H4 (cell line): ENCODE measurements at regions not wholly inside any gene's neighbourhood (a gene's known extent, or its start where the extent isn't known, plus 50 kb on each side); places are given as distances from the start of the nearest gene placed in this dataset.
"Not testable (repeated sequence)": the region's sequence is repeated elsewhere in the genome, so short reads cannot be mapped to it uniquely, and the experiment has no call there.

Source experiments
- DNase-seq: peaks from one replicate; pipeline ENCODE4 v3.0.0-alpha.2; 2015; ENCODE audit warnings: low spot score

DNA sequence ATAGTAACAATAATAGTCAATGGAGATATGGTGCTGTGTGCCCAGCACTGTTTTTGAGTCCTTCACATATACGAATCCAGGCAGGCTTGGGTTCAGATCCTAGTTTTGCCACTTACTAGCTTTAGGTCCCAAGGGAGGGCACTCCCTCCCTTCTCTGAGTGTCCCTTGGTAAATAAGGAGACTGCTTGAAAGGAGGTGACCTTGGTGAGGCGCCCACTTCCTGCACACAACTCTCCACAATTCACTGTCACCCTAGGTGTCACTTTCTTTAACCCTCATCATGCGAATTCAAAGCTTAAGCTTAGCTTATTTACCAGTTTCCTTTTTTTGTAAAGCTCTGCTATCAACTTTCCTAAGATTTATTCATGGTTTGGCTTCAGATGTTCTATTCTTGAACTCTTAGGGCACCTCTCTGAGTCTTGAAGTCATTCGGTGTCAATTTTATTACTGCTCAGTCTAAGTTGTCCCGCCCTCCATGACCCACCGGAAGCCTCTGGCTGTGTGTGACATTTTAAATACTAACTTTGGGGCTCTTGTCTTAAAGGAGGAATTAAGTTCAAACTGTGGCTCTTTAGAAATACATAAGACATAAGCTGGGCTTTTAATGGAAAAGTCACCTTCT lies 170.7 kb upstream of the ZNF618 start:
- no peak for DNase-seq

DNA sequence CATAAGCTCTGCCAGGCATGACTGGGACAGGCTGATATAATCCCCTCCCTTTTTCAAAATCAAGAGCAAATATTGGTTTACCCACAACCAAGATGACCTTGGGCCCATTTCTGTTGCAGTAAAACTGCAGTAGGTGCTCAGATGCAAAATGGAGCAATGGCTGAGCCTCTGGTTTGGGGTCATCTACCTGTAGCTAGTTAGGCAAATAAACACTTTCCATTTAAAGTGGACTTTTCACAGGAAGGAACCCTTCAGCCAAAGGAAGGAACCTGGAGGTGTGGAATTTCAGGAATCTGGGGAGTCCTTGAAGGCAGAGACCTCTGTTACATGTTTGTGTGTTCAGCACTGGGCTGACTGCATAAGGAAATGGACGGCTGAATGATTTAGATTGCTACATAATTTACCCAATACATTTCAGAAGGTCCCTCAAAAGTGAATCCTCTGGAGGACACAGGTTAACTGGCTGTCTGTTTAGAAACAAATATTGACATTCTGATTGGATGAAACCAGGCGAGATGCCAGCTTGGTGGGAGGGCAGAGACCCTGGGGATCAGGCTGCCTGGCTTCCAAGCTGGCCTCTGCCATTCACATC lies 170.1 kb upstream of the ZNF618 start:
- no peak for DNase-seq

DNA sequence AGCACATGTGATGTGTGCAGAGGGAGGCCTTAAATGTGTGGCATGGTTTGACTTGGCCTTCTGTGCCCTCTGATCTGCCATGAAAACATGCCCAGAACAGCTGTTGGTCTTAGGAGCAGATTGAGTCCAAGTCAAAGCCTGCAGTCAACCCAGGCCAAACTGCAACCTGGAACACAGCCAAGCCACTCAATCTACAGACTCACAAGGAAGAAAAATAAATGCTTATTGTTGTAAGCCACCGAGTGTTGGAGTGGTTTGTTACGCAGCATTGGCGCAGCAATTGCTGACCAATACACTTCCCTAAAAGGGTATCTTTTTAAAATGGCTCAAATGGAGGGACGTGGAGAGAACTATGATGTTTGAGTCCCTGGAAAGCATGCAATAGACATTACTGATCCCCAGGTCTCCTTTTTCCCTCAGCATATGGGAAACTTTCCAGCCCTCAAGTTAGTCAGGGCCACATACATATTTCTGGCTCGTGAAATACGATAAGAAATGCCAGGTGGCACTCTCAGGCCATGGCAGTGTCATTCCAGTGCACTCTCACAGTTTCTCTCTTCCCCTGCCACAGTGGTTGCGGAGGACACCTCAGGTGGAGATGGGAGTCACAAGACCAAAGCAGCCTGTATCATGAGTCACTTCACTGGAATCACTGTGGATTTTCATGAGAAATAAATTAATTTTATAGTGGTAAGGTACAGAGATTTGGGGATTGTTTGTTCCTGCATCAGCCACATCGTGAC lies 168.0 kb upstream of the ZNF618 start:
- DNase-seq, result no peak

DNA sequence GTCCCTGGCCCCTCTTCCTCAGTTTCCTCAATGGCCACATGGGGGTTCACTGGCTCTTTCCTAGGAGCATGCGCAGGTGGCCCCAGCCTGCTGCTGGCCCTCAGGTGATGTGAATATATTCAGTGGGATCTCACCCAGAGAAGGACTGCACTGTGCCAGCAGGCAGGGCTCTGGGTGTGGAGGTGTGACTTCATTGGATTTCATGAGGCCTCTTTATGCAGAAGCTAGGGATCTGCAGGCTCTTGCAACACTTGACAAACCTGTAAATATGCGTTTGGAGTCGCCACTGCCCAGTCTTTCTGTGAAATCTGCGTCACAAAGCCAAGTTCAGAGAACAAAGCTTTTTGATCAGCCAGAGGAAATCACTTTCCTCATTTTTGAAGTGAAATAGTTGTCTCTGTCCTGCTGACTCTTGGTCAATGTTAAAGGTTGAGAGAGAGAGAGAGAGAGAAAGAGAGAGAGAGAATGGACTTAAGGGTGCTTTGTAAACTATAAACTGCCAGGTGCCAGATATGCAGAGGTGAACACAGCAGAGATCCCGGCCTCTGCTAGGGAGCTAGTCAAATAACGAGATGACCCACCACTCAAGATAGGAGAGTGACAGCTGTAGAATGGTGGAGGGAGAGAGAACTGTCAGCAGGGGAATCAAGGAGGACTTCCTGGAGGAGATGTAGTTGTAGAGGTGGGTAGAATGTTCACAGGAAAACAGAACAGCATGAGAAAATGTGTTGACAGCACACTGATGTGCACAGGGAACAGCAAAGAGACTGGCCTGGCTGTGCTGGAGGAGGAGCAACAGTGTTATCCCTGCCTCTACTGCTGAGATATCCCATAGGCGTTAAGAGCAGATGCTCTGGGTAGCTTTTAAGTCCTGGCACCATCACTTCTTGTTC lies 167.0 kb upstream of the ZNF618 start:
- DNase-seq, result no peak

DNA sequence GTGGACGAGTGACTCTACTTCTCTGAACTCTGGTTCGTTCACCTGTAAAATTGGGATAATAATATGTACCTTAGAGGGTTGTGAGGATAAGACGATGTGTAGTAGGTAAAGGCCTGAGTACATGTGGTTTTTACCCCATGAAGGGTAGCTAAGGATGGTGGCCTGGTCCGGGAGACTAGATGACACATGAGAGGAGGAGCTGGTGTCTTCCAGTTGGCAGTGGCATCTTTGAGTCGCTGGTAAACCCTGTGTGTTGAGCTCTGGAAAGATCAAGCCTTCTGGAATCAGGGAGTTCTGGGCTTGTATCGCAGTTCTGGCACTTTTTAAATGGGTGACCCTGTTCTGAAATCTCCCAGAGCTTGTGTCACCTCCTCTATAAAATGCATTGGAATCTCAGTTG lies 166.4 kb upstream of the ZNF618 start:
- no peak for DNase-seq

DNA sequence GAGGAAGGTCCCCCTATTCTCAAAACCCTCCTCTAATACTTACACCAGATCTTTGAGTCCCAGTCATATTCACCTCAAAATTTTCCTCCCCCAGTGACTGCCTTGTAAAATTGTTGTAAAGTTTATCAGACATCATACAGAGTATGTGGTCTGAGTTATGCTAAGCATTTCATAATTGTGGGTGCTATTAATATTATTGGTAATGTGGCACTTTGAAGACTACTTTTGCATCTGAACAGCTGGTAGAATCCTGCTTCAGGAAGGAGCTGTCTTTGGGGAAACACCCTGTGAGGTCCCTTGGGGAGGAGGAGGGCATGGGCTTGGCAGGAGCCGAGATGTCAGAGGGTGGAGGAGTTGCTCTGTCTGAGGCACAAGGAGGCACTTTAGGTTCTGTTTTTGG lies 164.9 kb upstream of the ZNF618 start:
- DNase-seq, result no peak

DNA sequence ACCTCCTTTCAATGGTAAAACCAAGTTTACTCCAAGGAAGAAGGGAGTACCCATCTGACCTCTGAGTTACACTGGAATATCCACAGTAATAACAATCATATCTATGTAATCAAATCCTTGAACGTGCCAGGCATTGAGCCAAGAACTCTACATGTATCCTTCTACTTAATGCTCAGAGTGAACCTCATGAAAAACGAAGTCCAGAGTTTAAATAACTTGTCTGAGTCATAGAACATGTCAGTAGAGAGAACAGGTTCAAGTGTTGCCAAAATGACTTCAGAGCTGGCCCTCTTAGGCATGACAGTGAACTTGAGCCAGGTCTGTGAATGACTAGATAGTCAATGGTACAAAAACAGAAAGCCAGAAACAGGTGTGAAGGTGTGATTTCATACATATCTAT lies 164.1 kb upstream of the ZNF618 start:
- no peak for DNase-seq

DNA sequence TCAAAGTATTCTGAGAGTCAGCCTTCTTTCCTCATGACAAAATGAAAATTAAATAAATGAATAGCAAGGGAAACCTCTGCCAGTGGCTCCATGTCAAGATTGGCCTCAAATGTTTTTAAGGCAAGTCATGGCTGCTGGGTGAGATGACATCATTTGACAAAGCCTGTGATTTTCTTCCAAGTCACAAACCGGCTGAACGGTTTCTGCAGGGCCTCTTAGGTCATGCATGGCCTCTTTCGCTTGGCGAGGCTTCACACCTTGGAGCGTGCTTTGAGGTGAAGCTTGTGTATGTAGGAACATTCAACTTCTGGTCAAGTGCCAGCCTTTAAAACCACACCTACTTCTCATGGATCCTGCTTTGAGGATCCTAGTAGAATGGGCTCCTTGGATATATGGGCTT lies 161.0 kb upstream of the ZNF618 start:
- peak; percentile 36 for DNase-seq

DNA sequence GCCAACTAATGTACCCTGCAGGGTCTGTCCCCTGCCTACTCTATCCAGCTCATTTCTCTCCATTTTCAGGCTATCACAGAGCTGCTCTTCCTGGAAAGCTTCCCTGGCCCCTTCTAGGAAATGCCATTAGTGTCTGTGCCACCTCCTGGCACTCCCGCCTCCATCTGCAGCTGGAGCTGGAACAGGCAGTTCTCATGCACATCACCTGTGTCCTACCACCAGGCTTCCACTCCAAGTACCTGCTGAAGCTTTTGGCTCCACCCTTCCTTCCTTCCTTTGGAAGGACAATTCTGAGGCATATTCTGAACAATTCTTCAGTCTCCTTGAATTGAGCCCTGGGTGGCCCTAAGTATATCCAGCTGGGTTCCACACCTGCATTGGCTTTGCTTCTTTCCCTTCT lies 156.2 kb upstream of the ZNF618 start:
- DNase-seq, result no peak

DNA sequence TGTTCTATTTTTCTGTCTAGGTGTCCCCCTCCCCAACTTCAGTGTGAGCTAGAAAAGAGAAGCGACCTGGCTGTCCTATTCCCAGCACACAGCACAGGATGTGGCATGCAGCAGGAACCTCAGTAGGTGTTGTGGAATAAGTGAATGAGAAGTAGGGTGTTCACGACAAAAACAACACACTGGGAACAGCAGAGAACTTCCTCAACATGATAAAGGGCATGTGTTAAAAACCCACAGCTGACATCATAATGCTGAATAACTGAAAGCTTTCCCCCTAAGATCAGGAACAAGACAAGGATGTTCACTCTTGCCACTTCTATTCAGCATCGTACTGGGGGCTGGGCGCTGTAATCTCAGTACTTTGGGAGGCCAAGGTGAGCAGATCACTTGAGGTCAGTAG lies 155.6 kb upstream of the ZNF618 start:
- DNase-seq, result no peak

DNA sequence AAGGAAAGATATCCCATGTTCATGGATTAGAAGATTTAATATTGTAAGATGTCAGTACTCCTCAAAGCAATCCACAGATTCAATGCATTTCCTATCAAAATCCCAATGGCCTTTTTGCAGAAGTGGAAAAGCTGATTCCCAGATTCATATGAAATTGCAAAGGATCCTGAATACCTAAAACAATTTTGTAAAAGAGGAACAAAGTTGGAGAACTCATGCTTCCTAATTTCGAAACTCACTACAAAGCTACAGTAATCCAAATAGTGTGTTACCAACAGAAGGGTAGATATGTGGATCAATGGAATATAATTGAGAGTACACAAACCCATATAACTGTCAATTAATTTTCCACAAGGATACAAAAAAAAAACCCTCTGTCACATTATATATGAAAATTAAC lies 154.3 kb upstream of the ZNF618 start:
- no peak for DNase-seq

DNA sequence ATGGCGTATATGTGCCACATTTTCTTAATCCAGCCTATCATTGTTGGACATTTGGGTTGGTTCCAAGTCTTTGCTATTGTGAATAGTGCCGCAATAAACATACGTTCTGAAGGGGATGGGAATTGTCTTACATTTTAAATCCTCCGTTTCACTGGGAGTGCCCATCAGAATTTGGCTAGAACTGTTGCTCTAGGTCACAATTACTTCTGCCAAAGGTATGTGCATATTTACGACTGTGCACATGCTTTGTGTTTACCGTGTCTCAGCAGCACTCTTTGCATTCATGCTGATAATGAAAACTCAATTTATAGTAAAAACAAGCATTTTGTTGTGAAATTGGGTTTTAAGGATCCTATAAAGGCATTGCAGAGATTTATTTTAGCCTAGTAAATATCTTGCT lies 151.9 kb upstream of the ZNF618 start:
- no peak for DNase-seq

DNA sequence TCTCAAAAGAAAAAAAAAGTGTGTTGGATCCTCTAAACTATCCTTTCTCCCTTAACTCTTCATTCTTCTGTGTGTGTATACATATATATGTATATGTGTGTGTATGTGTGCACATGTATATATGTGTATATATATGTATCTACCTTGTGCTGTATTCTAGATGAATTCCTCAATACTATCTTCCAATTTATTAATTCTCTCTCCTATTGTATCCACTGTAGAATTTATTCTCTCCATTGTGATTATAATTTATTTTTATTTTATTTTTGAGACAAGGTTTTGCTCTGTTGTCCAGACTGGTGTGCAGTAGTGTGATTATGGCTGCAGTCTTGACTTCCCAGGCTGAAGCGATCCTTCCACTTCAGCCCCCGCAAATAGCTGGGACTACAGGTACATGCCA lies 147.1 kb upstream of the ZNF618 start:
- DNase-seq, result no peak

DNA sequence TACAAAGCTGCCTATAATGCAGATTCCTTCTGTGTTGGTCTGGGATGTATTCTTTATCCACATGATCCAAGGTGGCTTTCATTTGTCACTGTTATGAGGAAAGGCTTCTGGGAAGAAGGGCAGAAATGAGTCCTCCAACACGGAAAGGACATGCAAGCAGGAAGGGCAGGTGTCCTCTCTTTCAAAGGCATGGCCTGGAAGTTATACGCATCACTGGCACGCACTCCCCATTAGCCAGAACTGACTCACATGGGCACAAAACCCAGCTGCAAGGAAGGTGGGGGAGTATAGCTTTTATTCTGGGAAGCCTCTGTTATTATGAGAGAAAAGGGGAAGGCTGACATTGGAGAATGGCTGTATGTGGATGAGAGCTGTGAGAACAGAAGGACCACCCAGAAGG lies 141.3 kb upstream of the ZNF618 start:
- DNase-seq, result no peak

DNA sequence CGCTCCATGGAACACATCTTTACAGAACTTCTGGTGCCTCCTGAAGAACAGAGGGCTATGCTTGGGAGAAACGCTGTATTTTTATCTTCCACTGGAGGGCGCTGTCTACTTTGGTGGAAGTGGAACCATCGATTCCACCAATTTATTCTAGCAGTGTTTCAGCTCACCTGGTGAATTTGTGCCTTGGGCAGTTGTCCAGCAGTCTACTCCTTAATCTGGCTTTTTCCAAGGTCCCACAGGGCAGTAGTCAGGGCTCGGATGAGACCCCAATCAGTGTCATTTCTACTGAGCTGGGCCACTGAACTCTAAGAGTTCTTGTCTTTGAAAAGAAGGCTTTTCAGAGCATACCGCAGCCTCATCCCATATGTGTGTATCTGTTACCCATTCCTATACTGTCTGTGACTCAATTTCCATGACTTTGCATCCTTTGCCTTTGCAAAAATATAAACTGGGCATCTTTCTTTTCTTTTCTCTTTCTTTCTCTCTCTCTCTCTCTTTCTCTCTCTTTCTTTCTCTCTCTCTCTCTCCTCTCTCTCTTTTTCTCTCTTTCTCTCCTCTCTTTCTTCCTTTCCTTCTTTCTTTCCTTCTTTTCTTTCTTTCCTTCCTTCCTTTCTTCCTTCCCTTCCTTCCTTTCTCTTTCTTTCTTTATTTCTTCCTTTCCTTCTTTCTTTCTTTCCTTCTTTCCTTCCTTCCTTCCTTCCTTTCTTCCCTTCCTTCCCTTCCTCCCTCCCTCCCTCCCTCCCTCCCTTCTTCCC lies 138.4 kb upstream of the ZNF618 start:
- DNase-seq, result peak; percentile 47

DNA sequence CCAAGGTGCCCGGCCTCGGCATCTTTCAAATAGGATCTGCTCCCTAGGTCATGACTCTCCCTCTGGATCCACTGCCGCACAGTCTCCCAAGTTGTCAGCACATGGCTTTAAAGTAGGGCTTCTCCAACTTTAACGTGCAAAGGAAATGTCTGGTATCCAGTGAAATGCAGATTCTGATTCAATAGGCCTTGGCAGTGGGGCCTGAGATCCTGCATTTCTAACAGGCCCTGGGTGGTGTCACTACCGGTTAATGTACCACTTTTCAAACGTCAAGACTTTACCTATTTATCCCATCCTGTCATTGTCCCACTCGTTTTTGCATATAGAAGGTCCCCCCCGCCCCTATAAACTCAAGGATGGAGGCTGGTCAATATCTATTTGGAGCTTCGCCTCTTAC lies 137.6 kb upstream of the ZNF618 start:
- DNase-seq, result no peak

DNA sequence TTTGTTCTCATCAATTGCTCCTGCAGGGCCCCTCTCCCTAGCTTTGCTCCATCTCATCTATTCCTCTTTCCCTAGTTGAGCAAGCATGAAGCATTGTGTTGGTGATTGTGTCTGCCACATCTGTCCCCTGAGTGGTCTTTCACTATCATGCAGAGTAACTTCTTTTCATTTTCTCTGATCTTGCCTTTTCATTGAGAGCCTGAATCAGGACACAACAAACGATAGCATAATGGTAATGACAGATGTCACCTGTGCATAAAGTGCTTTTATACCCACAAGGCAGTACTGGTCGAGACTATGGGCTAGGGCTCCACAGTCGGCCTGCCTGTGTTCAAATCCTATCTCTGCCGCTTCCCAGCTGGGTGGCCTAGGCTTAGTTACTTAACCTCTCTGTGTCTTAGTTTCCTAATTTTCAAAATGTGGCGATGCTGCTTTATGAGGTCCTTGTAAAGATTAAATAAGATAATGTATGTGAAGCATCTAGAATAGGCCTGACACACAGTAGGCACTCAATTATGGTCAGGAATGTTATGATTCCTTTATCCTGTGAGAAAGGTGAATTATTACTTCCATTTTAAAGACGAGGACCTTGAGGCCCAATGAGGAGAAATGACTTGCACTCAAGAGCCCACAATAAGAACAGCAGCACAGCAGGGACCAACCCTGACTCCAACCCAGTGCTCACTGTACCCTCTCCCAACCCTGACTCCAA lies 137.1 kb upstream of the ZNF618 start:
- DNase-seq, result no peak

DNA sequence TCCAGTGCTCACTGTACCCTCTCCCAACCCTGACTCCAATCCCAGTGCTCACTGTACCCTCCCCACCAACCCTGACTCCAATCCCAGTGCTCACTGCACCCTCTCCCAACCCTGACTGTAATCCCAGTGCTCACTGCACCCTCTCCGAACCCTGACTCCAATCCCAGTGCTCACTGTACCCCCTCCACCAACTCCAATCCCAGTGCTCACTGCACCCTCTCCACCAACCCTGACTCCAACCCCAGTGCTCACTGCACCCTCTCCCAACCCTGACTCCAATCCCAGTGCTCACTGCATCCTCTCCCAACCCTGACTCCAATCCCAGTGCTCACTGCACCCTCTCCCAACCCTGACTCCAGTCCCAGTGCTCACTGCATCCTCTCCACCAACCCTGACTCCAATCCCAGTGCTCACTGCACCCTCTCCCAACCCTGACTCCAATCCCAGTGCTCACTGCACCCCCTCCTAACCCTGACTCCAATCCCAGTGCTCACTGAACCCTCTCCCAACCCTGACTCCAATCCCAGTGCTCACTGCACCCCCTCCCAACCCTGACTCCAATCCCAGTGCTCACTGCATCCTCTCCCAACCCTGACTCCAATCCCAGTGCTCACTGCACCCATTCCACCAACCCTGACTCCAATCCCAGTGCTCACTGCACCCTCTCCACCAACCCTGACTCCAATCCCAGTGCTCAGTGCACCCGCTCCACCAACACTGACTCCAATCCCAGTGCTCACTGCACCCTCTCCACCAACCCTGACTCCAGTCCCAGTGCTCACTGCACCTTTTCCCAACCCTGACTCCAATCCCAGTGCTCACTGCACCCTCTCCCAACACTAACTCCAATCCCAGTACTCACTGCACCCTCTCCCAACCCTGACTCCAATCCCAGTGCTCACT lies 136.3 kb upstream of the ZNF618 start:
- not testable (repeated sequence) for DNase-seq

DNA sequence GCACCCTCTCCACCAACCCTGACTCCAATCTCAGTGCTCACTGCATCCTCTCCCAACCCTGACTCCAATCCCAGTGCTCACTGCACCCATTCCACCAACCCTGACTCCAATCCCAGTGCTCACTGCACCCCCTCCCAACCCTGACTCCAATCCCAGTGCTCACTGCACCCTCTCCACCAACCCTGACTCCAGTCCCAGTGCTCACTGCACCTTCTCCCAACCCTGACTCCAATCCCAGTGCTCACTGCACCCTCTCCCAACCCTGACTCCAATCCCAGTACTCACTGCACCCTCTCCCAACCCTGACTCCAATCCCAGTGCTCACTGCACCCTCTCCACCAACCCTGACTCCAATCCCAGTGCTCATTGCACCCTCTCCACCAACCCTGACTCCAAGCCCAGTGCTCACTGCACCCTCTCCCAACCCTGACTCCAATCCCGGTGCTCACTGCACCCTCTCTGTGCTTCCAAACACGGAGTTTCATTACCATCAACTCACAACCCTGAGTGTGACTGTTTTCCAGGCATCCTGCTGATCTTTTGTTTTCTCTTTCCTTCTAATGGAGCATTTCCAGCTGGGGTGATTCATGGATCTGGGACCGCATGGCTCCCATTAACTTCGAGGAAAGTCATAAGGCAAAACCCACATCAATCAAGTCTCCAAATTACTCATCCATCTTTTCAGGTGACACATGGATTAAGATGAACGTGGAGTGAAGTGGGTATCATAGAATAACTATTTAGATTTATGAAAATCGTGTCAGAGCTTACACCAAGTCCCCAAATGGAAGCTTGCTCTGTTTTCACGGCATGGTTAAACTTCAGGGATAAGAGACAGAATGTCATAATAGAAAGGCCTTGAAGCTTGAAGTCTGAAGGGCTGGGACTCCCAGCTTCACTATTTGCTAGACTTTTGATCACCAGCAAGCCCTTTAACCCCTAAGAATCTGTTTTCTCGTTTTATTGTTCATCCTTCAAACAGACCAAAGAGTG lies 135.3 kb upstream of the ZNF618 start:
- DNase-seq, result peak; percentile 70
